Neural cell (in vitro differentiated cells): ENCODE measurements at regions not wholly inside any gene's neighbourhood (a gene's known extent, or its start where the extent isn't known, plus 50 kb on each side); places are given as distances from the start of the nearest gene placed in this dataset.

ENCODE experiments used
- H2AFZ ChIP-seq: fragments of 200-600, 300-800 bp; sonication (generic), shearing (Covaris generic); 2 replicates; pipeline ENCODE4 v1.6.0; 2014; ENCODE audit warnings: low read depth, mild to moderate bottlenecking, antibody characterized with exemption, low read length, moderate library complexity
- H3F3A ChIP-seq: fragments of 200-600 bp; shearing (Covaris generic); 2 replicates; pipeline ENCODE4 v1.6.1; 2016; ENCODE audit warnings: mild to moderate bottlenecking, moderate library complexity, mixed read lengths, antibody characterized with exemption, low read length; ENCODE audit not compliant: insufficient read depth, poor library complexity, severe bottlenecking
- H3K27ac ChIP-seq: fragments of 200-600, 300-800 bp; sonication (generic), shearing (Covaris generic); 2 replicates; pipeline ENCODE4 v1.5.1; 2014; ENCODE audit warnings: mild to moderate bottlenecking, low read length, moderate library complexity
- H3K27me3 ChIP-seq: fragments of 300-800, 200-600 bp; sonication (generic), shearing (Covaris generic); 2 replicates; pipeline ENCODE4 v1.6.0; 2014; ENCODE audit warnings: mild to moderate bottlenecking, low read depth, low read length, moderate library complexity; ENCODE audit not compliant: insufficient read depth
- H3K36me3 ChIP-seq: fragments of 300-800, 200-600 bp; sonication (generic), shearing (Covaris generic); 2 replicates; pipeline ENCODE4 v1.5.1; 2014; ENCODE audit warnings: mild to moderate bottlenecking, antibody characterized with exemption, low read length, moderate library complexity; ENCODE audit not compliant: insufficient read depth
- H3K4me2 ChIP-seq: fragments of 300-800, 200-600 bp; sonication (generic), shearing (Covaris generic); 2 replicates; pipeline ENCODE4 v1.6.0; 2014; ENCODE audit warnings: mild to moderate bottlenecking, low read length
- H3K4me3 ChIP-seq: fragments of 300-800, 200-600 bp; sonication (generic), shearing (Covaris generic); 2 replicates; pipeline ENCODE4 v1.5.1; 2014; ENCODE audit warnings: mild to moderate bottlenecking, low read length, moderate library complexity
- H3K79me2 ChIP-seq: fragments of 200-600 bp; shearing (Covaris generic); replicated peaks from 2 replicates; pipeline ENCODE4 v1.6.0; 2014; ENCODE audit warnings: mild to moderate bottlenecking, low read length, moderate library complexity; ENCODE audit not compliant: insufficient read depth
- H3K9ac ChIP-seq: fragments of 300-800, 200-600 bp; sonication (generic), shearing (Covaris generic); 2 replicates; pipeline ENCODE4 v1.6.1; 2016; ENCODE audit warnings: mild to moderate bottlenecking, low read length, mixed read lengths
- H3K9me2 ChIP-seq: fragments of 200-600 bp; shearing (Covaris generic); 2 replicates; pipeline ENCODE4 v1.6.1; 2016; ENCODE audit warnings: mild to moderate bottlenecking, low read length, mixed read lengths; ENCODE audit not compliant: insufficient read depth
- H3K9me3 ChIP-seq: fragments of 200-600, 300-800 bp; sonication (generic), shearing (Covaris generic); 2 replicates; pipeline ENCODE4 v1.6.1; 2016; ENCODE audit warnings: mild to moderate bottlenecking, mixed run types, low read length, moderate library complexity, mixed read lengths
- H4K20me1 ChIP-seq: fragments of 200-600 bp; shearing (Covaris generic); 2 replicates; pipeline ENCODE4 v1.6.1; 2016; ENCODE audit warnings: mild to moderate bottlenecking, mixed run types; ENCODE audit not compliant: insufficient read depth
- CTCF ChIP-seq: fragments of 450-650 bp; IDR thresholded peaks from 2 replicates; pipeline ENCODE4 v1.5.1; 2014; ENCODE audit warnings: antibody characterized with exemption, mild to moderate bottlenecking, moderate library complexity; ENCODE audit not compliant: poor library complexity, severe bottlenecking
- EP300 ChIP-seq: fragments of 450-650 bp; conservative IDR thresholded peaks from 2 replicates; pipeline ENCODE4 v1.6.1; 2014; ENCODE audit warnings: antibody characterized with exemption, mild to moderate bottlenecking, moderate library complexity; ENCODE audit not compliant: poor library complexity, severe bottlenecking
- EZH2 ChIP-seq: fragments of 200-600, 300-800 bp; shearing (Covaris generic), sonication (generic); IDR thresholded peaks from 2 replicates; pipeline ENCODE4 v1.6.1; 2014; ENCODE audit warnings: antibody characterized with exemption, low read length, borderline replicate concordance, mild to moderate bottlenecking; ENCODE audit not compliant: insufficient read depth, poor library complexity, severe bottlenecking
- MXI1 ChIP-seq: fragments of 450-650 bp; conservative IDR thresholded peaks from 2 replicates; pipeline ENCODE4 v1.6.1; 2014; ENCODE audit warnings: antibody characterized with exemption, mild to moderate bottlenecking; ENCODE audit not compliant: poor library complexity, severe bottlenecking
- POLR2AphosphoS5 ChIP-seq: IDR thresholded peaks from 2 replicates; pipeline ENCODE4 v1.6.1; 2012
- RAD21 ChIP-seq: fragments of 450-650 bp; conservative IDR thresholded peaks from 2 replicates; pipeline ENCODE4 v1.6.1; 2014; ENCODE audit warnings: antibody characterized with exemption, mild to moderate bottlenecking, moderate library complexity
- REST ChIP-seq: IDR thresholded peaks from 2 replicates; pipeline ENCODE4 v1.6.1; 2012; ENCODE audit warnings: borderline replicate concordance
- SMC3 ChIP-seq: fragments of 450-650 bp; conservative IDR thresholded peaks from 2 replicates; pipeline ENCODE4 v1.6.1; 2014; ENCODE audit warnings: antibody characterized with exemption, mild to moderate bottlenecking, moderate library complexity; ENCODE audit not compliant: poor library complexity
- TAF1 ChIP-seq: IDR thresholded peaks from 2 replicates; pipeline ENCODE4 v1.6.1; 2012; ENCODE audit warnings: low read depth

GRCh38 chrY:15688531-15688930 lies 1164.2 kb downstream of the NLGN4Y start:
- H3K4me3 ChIP-seq, result no peak overlapping the region
- no peak for TF ChIP-seq EP300
- TF ChIP-seq EZH2, result no peak
- no peak for TF ChIP-seq SMC3
- TF ChIP-seq CTCF, result no peak
- TF ChIP-seq POLR2AphosphoS5, result no peak
- TF ChIP-seq TAF1, result no peak
- TF ChIP-seq RAD21, result no peak
- no peak for TF ChIP-seq REST
- no peak for TF ChIP-seq MXI1

GRCh38 chrY:15689994-15690393 lies 1165.7 kb downstream of the NLGN4Y start:
- Histone ChIP-seq H3K9ac (no peak overlapping the region), H3K4me2 (no peak overlapping the region), H4K20me1 (no peaks in the 10 kb centered on the region), H3K79me2 (no peaks in the 10 kb centered on the region), H3K4me3 (no peak overlapping the region), H3K27ac (no peak overlapping the region), H2AFZ (no peak overlapping the region), H3K27me3 (no peaks in the 10 kb centered on the region), H3K9me2 (no peaks in the 10 kb centered on the region), H3F3A (no peaks in the 10 kb centered on the region), H3K36me3 (no peaks in the 10 kb centered on the region), H3K9me3 (no peaks in the 10 kb centered on the region)
- TF ChIP-seq POLR2AphosphoS5 (no peak), RAD21 (no peak), REST (no peak), EP300 (no peak), MXI1 (no peak), EZH2 (no peak), SMC3 (no peak), TAF1 (no peak), CTCF (no peak)

More at GRCh38 chrY:15688531-15688930, 1164.2 kb downstream of the NLGN4Y start:
- Histone ChIP-seq H4K20me1 (no peaks in the 10 kb centered on the region), H3K27ac (no peak overlapping the region), H3F3A (no peaks in the 10 kb centered on the region), H3K9me3 (no peaks in the 10 kb centered on the region), H2AFZ (no peak overlapping the region), H3K9ac (no peak overlapping the region), H3K27me3 (no peaks in the 10 kb centered on the region), H3K9me2 (no peaks in the 10 kb centered on the region), H3K4me2 (no peak overlapping the region), H3K79me2 (no peaks in the 10 kb centered on the region), H3K36me3 (no peaks in the 10 kb centered on the region)
